IMR-90 (cell line): ENCODE measurements at regions not wholly inside any gene's neighbourhood (a gene's known extent, or its start where the extent isn't known, plus 50 kb on each side); places are given as distances from the start of the nearest gene placed in this dataset.

Experiments used
- ATAC-seq: fragments of 200-7000 bp; cut with Tn5 transposase; 2 replicates; pipeline ENCODE4 v1.9.1; 2020; ENCODE audit warnings: low read depth, mild to moderate bottlenecking, moderate library complexity
- BruUV-seq: library from RNA; stranded (reverse); fragments of 400-500 nt; replicated peaks from 2 replicates; lab custom pipeline; 2021; lab: Mats Ljungman, UMichigan
- CTCF ChIA-PET: fragments of 300-600 bp; formaldehyde crosslinking; extraction: SDS; loops from one replicate; lab custom pipeline; 2021; ENCODE audit warnings: antibody characterized with exemption; lab: Yijun Ruan, JAX
- POLR2A ChIA-PET: fragments of 300-600 bp; sonication (Branson Sonifier 250); formaldehyde crosslinking; loops from one replicate; lab custom pipeline; 2022; ENCODE audit warnings: antibody characterized with exemption; ENCODE audit not compliant: unreplicated experiment; lab: Charles Lee
- DNase-seq: peaks from one replicate; pipeline ENCODE4 v3.0.0; 2013
- H2AFZ ChIP-seq: replicated peaks from 2 replicates; pipeline ENCODE3; 2013; ENCODE audit warnings: low read length, mild to moderate bottlenecking; ENCODE audit not compliant: poor library complexity
- H2AK5ac ChIP-seq: 2 replicates; pipeline ENCODE4 v1.6.1; 2013; ENCODE audit warnings: low read depth, low read length, inconsistent platforms
- H2AK9ac ChIP-seq: replicated peaks from 2 replicates; pipeline ENCODE3; 2013; ENCODE audit warnings: mild to moderate bottlenecking, low read depth, low read length, moderate library complexity; ENCODE audit not compliant: poor library complexity
- H2BK120ac ChIP-seq: 2 replicates; pipeline ENCODE4 v1.6.1; 2013; ENCODE audit warnings: low read depth, low read length, inconsistent platforms
- H2BK15ac ChIP-seq: 3 replicates; pipeline ENCODE4 v1.6.1; 2013; ENCODE audit warnings: low read depth, low read length, inconsistent platforms
- H2BK20ac ChIP-seq: 2 replicates; pipeline ENCODE4 v1.6.1; 2013; ENCODE audit warnings: low read depth, mild to moderate bottlenecking, inconsistent platforms, low read length, moderate library complexity
- H2BK5ac ChIP-seq: 2 replicates; pipeline ENCODE4 v1.6.1; 2013; ENCODE audit warnings: mild to moderate bottlenecking, low read depth, low read length, inconsistent platforms; ENCODE audit not compliant: poor library complexity, severe bottlenecking
- H3K14ac ChIP-seq: replicated peaks from 2 replicates; pipeline ENCODE4 v1.6.1; 2013; ENCODE audit warnings: low read depth, low read length, inconsistent platforms
- H3K18ac ChIP-seq: 2 replicates; pipeline ENCODE4 v1.6.1; 2013; ENCODE audit warnings: low read depth, low read length, control low read depth
- H3K23ac ChIP-seq: 2 replicates; pipeline ENCODE4 v1.6.1; 2013; ENCODE audit warnings: low read depth, low read length, inconsistent platforms
- H3K27ac ChIP-seq: 2 replicates; pipeline ENCODE4 v1.5.1; 2013; ENCODE audit warnings: mild to moderate bottlenecking, control low read depth, low read length; ENCODE audit not compliant: insufficient read depth
- H3K27me3 ChIP-seq: 2 replicates; pipeline ENCODE4 v1.6.1; 2013; ENCODE audit warnings: low read length; ENCODE audit not compliant: control insufficient read depth, insufficient read depth
- H3K36me3 ChIP-seq: 2 replicates; pipeline ENCODE4 v1.6.1; 2013; ENCODE audit warnings: low read length, mixed read lengths; ENCODE audit not compliant: control insufficient read depth, insufficient read depth
- H3K4ac ChIP-seq: 2 replicates; pipeline ENCODE4 v1.6.1; 2013; ENCODE audit warnings: low read depth, low read length, inconsistent platforms
- H3K4me1 ChIP-seq: 2 replicates; pipeline ENCODE4 v1.6.1; 2013; ENCODE audit warnings: low read length, mixed read lengths; ENCODE audit not compliant: control insufficient read depth, insufficient read depth
- H3K4me2 ChIP-seq: 2 replicates; pipeline ENCODE4 v1.6.1; 2013; ENCODE audit warnings: low read depth, mild to moderate bottlenecking, control low read depth, low read length, moderate library complexity
- H3K4me3 ChIP-seq: 2 replicates; pipeline ENCODE4 v1.5.1; 2013; ENCODE audit warnings: low read depth, mild to moderate bottlenecking, control low read depth, low read length, moderate library complexity; ENCODE audit not compliant: insufficient read depth
- H3K56ac ChIP-seq: 2 replicates; pipeline ENCODE4 v1.6.1; 2013; ENCODE audit warnings: low read length, inconsistent platforms; ENCODE audit not compliant: insufficient read depth; ENCODE audit errors: extremely low read depth
- H3K79me1 ChIP-seq, 2 experiments: 2 replicates each; pipeline ENCODE4 v1.6.1; 2013; ENCODE audit warnings: low read length in 2 of 2, inconsistent platforms in 1 of 2, low read depth in 1 of 2
- H3K9ac ChIP-seq: 2 replicates; pipeline ENCODE4 v1.6.1; 2013; ENCODE audit warnings: low read depth, low read length, control low read depth
- H3K9me1 ChIP-seq: 2 replicates; pipeline ENCODE4 v1.6.1; 2013; ENCODE audit warnings: low read length, inconsistent platforms; ENCODE audit not compliant: insufficient read depth
- H3K9me3 ChIP-seq: 2 replicates; pipeline ENCODE4 v1.6.1; 2013; ENCODE audit warnings: low read length; ENCODE audit not compliant: control insufficient read depth, insufficient read depth
- H4K20me1 ChIP-seq: 2 replicates; pipeline ENCODE4 v1.6.1; 2013; ENCODE audit warnings: low read length, inconsistent platforms; ENCODE audit not compliant: insufficient read depth
- H4K5ac ChIP-seq: 2 replicates; pipeline ENCODE4 v1.6.1; 2013; ENCODE audit warnings: mild to moderate bottlenecking, low read depth, low read length, control low read depth
- H4K8ac ChIP-seq, 2 experiments: 2 replicates each; pipeline ENCODE4 v1.6.1; 2013; ENCODE audit warnings: low read depth in 2 of 2, low read length in 2 of 2, control low read depth in 1 of 2, inconsistent platforms in 1 of 2
- H4K91ac ChIP-seq: 2 replicates; pipeline ENCODE4 v1.6.1; 2013; ENCODE audit warnings: low read depth, low read length, inconsistent platforms; ENCODE audit not compliant: insufficient read depth
- CEBPB ChIP-seq: IDR thresholded peaks from 2 replicates; pipeline ENCODE4 v1.6.1; 2012; ENCODE audit warnings: low read depth, low read length, improper control_type of control experiment
- MAFK ChIP-seq: IDR thresholded peaks from 2 replicates; pipeline ENCODE4 v1.6.1; 2012; ENCODE audit warnings: low read depth, low read length, improper control_type of control experiment
- WGBS, 2 experiments: methylation state at CpG; one replicate each; pipeline versions ENCODE4 v1.1.5 to v1.1.7; 2013; ENCODE audit warnings: missing lambda C conversion rate in 2 of 2; ENCODE audit not compliant: insufficient read length in 1 of 2; ENCODE audit errors: extremely low coverage in 2 of 2; 5-methylcytosine and 5-hydroxymethylcytosine counted together
- dilution Hi-C: fragments of 300-500 bp; cut with HindIII; formaldehyde crosslinking; loops from one replicate; pipeline ENCODE4 v1.14.3; 2018; ENCODE audit warnings: low sequenced_read_pairs; ENCODE audit not compliant: unreplicated experiment
- in situ Hi-C: fragments of 300-500 bp; cut with MboI; formaldehyde crosslinking; loops from 3 replicates; pipeline ENCODE4 v1.14.3; 2019; ENCODE audit warnings: low sequenced_read_pairs, inconsistent platforms, mixed read lengths
- intact Hi-C: fragments of 100-400 bp; cut with micrococcal nuclease; formaldehyde crosslinking; loops from 2 replicates; pipeline ENCODE4 v1.10.0; 2022
- TF ChIP-seq, protein P1 (sequence below): fragments of 150-350 bp; IDR thresholded peaks from 2 replicates; pipeline ENCODE4 v1.6.1; 2016; ENCODE audit warnings: low read depth, mild to moderate bottlenecking, low read length, moderate library complexity, borderline replicate concordance

DNA sequence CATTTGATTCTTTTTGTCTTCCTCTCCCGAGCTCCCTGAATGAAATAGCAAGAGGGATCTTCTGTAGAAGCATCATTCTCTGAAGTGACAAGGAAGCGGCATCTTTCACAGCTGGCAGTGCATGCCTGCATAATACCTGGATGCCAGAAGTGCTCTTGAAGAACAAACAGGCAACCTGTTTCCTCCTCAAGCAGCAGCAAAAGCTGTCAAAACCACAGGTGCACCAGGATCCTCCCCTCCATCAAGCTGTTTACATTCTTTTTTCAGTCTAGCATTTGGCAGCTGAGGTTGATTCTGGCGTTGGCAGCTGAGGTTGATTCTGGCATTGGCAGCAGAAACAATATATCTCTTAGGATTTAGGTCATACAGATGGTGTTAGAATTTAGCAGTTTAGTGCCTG, 979.0 kb downstream of the TUSC7 start:
- Histone ChIP-seq H4K91ac (no peak overlapping the region), H2BK20ac (no peak overlapping the region), H2AFZ (no peak overlapping the region), H3K9ac (no peak overlapping the region), H3K27ac (no peak overlapping the region), H3K4ac (no peak overlapping the region), H3K4me2 (no peak overlapping the region), H4K20me1 (no peaks in the 10 kb centered on the region), H2BK5ac (no peak overlapping the region), H3K4me3 (no peak overlapping the region), H3K36me3 (0 out of 2 replicates have a peak, but pooled peaks cover 1% of the 10 kb centered on the region), H4K5ac (no peak overlapping the region), H4K8ac (no peak overlapping the region), H2BK15ac (no peak overlapping the region), H3K14ac (no peak overlapping the region), H2AK9ac (no peak overlapping the region), H3K56ac (no peak overlapping the region), H3K4me1 (peaks cover 15% of the 10 kb centered on the region), H3K9me1 (peaks cover 2% of the 10 kb centered on the region; the same call in 1 of the 2 replicates), H3K23ac (no peak overlapping the region), H3K79me1 (no peaks in the 10 kb centered on the region; a peak in 1 of 4 replicates), H3K18ac (no peak overlapping the region), H2AK5ac (no peak overlapping the region), H3K27me3 (no peaks in the 10 kb centered on the region), H3K9me3 (no peaks in the 10 kb centered on the region), H2BK120ac (no peak overlapping the region)
- intact Hi-C loops, result no loop called here
- dilution Hi-C loops, result no loop called here
- in situ Hi-C loops, result no loop called here
- no peak for ATAC-seq
- no peak for DNase-seq
- BruUV-seq, result TSS peak; percentile 4
- no CpG with 5 or more reads among the region's 3 CpGs for WGBS, 2 experiments
- CTCF ChIA-PET, result no interaction called here
- POLR2A ChIA-PET, result no interaction called here
- TF ChIP-seq, protein P1, sequence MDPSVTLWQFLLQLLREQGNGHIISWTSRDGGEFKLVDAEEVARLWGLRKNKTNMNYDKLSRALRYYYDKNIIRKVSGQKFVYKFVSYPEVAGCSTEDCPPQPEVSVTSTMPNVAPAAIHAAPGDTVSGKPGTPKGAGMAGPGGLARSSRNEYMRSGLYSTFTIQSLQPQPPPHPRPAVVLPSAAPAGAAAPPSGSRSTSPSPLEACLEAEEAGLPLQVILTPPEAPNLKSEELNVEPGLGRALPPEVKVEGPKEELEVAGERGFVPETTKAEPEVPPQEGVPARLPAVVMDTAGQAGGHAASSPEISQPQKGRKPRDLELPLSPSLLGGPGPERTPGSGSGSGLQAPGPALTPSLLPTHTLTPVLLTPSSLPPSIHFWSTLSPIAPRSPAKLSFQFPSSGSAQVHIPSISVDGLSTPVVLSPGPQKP, result no peak
- TF ChIP-seq MAFK (no peak), CEBPB (no peak)
